Smooth muscle cell (in vitro differentiated cells): ENCODE measurements at regions not wholly inside any gene's neighbourhood (a gene's known extent, or its start where the extent isn't known, plus 50 kb on each side); places are given as distances from the start of the nearest gene placed in this dataset.

Source experiments
- DNase-seq: peaks from one replicate; lab custom pipeline; 2025; ENCODE audit not compliant: unreplicated experiment; lab: John Stamatoyannopoulos, UW
- H2AFZ ChIP-seq: fragments of 200-600 bp; sonication (generic); 2 replicates; pipeline ENCODE4 v1.6.0; 2016; ENCODE audit warnings: antibody characterized with exemption, low read depth, mild to moderate bottlenecking
- H3F3A ChIP-seq: fragments of 200-600 bp; sonication (generic); 2 replicates; pipeline ENCODE4 v1.6.0; 2017; ENCODE audit warnings: antibody characterized with exemption, low read depth
- H3K27ac ChIP-seq: fragments of 200-600 bp; sonication (generic); 2 replicates; pipeline ENCODE4 v1.5.1; 2016; ENCODE audit warnings: low read depth, mild to moderate bottlenecking
- H3K27me3 ChIP-seq: fragments of 200-600 bp; sonication (generic); 2 replicates; pipeline ENCODE4 v1.6.1; 2016; ENCODE audit warnings: low read depth, mild to moderate bottlenecking
- H3K36me3 ChIP-seq: fragments of 200-600 bp; sonication (generic); 2 replicates; pipeline ENCODE4 v1.5.1; 2016; ENCODE audit warnings: low read depth
- H3K4me1 ChIP-seq: fragments of 200-600 bp; sonication (generic); 2 replicates; pipeline ENCODE4 v1.5.1; 2016; ENCODE audit warnings: low read depth
- H3K4me2 ChIP-seq: fragments of 200-600 bp; sonication (generic); 2 replicates; pipeline ENCODE4 v1.6.0; 2016; ENCODE audit warnings: mild to moderate bottlenecking
- H3K4me3 ChIP-seq: fragments of 200-600 bp; sonication (generic); 2 replicates; pipeline ENCODE4 v1.5.1; 2016; ENCODE audit warnings: mild to moderate bottlenecking
- H3K79me2 ChIP-seq: fragments of 200-600 bp; sonication (generic); 2 replicates; pipeline ENCODE4 v1.6.0; 2016; ENCODE audit warnings: low read depth, mild to moderate bottlenecking
- H3K9ac ChIP-seq: fragments of 200-600 bp; sonication (generic); 2 replicates; pipeline ENCODE4 v1.6.0; 2016; ENCODE audit warnings: low read depth
- H3K9me3 ChIP-seq: fragments of 200-600 bp; sonication (generic); replicated peaks from 2 replicates; pipeline ENCODE4 v1.5.1; 2016; ENCODE audit warnings: low read depth
- H4K20me1 ChIP-seq: fragments of 200-600 bp; sonication (generic); 2 replicates; pipeline ENCODE4 v1.6.0; 2016; ENCODE audit warnings: low read depth
- WGBS: methylation state at CpG from one replicate; pipeline ENCODE4 v1.1.7; 2016; ENCODE audit warnings: low lambda C conversion rate; 5-methylcytosine and 5-hydroxymethylcytosine counted together
- TF ChIP-seq, protein P1 (sequence below): fragments of 200-600 bp; sonication (generic); IDR thresholded peaks from 2 replicates; pipeline ENCODE4 v1.5.1; 2017; ENCODE audit warnings: borderline replicate concordance, mild to moderate bottlenecking, antibody characterized with exemption; ENCODE audit not compliant: insufficient read depth, poor library complexity, severe bottlenecking

DNA sequence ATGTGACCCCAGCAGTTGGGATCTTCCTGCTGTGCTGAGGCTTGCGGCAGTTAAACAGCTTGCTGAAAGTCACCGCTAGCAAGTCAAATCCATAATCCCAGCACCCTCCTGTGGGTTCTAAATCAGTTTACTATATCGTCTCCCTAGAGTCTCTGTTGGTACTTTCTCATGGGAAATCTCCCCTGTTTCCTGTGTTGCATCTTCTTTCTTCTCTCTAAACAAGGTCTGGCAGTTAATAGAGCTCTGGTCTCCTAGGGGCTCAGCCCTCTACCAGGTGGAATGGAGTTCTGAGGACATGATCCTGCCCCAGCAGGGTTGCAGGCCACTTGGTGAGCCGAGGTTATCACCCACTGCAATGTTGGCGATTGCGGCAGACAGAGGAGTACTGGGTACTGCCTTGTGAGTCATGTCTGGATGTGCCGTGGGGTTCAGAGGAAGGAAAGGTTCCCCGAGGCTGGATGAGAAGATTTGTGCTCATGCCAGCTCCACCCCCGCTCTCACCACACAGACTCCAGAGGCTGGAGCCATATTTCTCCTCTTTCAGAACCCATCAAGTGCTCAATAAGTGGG is 59.4 kb upstream of the SIX2 start:
- 86% methylated on average over 9 of the region's 9 CpGs for WGBS
- peaks cover 7% of the 10 kb centered on the region for H3K4me1 ChIP-seq
- no peaks in the 10 kb centered on the region for H3K9me3 ChIP-seq
- H2AFZ ChIP-seq: no peak overlapping the region
- no peak overlapping the region for H3K4me3 ChIP-seq
- peaks cover 22% of the 10 kb centered on the region for H3K27me3 ChIP-seq
- no peak overlapping the region for H3K27ac ChIP-seq
- H3K4me2 ChIP-seq: no peak overlapping the region
- TF ChIP-seq, protein P1, sequence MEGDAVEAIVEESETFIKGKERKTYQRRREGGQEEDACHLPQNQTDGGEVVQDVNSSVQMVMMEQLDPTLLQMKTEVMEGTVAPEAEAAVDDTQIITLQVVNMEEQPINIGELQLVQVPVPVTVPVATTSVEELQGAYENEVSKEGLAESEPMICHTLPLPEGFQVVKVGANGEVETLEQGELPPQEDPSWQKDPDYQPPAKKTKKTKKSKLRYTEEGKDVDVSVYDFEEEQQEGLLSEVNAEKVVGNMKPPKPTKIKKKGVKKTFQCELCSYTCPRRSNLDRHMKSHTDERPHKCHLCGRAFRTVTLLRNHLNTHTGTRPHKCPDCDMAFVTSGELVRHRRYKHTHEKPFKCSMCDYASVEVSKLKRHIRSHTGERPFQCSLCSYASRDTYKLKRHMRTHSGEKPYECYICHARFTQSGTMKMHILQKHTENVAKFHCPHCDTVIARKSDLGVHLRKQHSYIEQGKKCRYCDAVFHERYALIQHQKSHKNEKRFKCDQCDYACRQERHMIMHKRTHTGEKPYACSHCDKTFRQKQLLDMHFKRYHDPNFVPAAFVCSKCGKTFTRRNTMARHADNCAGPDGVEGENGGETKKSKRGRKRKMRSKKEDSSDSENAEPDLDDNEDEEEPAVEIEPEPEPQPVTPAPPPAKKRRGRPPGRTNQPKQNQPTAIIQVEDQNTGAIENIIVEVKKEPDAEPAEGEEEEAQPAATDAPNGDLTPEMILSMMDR: no peak
- no peak overlapping the region for H3K9ac ChIP-seq
- DNase-seq: no peak
- H3F3A ChIP-seq: no peaks in the 10 kb centered on the region
- no peaks in the 10 kb centered on the region for H3K79me2 ChIP-seq
- no peaks in the 10 kb centered on the region for H4K20me1 ChIP-seq
- no peaks in the 10 kb centered on the region for H3K36me3 ChIP-seq

DNA sequence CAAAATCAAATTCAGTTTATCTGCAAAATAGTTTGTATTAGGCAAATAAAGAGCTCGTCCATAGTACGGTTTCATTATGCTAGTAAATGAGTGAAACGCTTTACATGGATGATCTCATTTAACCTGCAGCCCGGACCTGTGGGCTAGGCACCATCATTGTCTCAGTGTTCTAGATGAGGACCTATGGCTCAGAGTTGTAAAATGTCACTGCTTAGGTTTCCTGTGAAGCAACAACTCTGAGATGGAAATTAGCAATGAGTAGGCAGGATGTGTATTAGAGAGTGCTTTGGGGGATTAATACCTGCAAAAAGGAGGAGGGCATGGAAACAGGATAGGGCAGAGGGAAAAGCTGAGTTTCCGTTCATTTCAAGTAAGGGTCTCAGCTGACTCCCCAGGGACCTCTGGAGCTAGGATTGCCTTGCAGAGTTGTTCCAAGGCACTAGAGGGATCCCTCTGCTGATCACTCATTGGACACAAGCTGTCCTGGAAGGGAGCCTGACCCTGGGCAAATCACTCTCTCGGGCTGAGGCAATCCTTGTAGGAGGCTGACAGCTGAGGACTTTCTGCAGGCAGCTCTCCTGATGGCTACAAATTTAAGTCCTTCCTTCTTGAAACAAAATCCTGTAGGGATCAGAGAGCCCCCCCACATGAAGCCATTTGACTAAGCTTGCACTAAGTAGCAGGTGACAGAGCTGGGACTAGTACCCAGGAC is 58.8 kb upstream of the SIX2 start:
- Histone ChIP-seq H3K9ac (no peak overlapping the region), H3K36me3 (no peaks in the 10 kb centered on the region), H3K4me2 (no peak overlapping the region), H3K4me3 (no peak overlapping the region), H3K9me3 (no peaks in the 10 kb centered on the region), H2AFZ (no peak overlapping the region), H3K27me3 (peaks cover 22% of the 10 kb centered on the region), H3K27ac (no peak overlapping the region), H3K79me2 (no peaks in the 10 kb centered on the region), H3F3A (no peaks in the 10 kb centered on the region), H3K4me1 (peaks cover 7% of the 10 kb centered on the region), H4K20me1 (no peaks in the 10 kb centered on the region)
- TF ChIP-seq, protein P1: no peak
- WGBS: 83% methylated on average over 6 of the region's 6 CpGs
- no peak for DNase-seq
